Omental fat pad (tissue), 3 donors: ENCODE measurements at regions not wholly inside any gene's neighbourhood (a gene's known extent, or its start where the extent isn't known, plus 50 kb on each side); places are given as distances from the start of the nearest gene placed in this dataset.

Source experiments
- ATAC-seq: fragments of 150-250 bp; one replicate; pipeline ENCODE4 v1.9.1; 2016; ENCODE audit warnings: mild to moderate bottlenecking, moderate library complexity; ENCODE audit not compliant: low FRiP score
- DNase-seq: peaks from one replicate; pipeline ENCODE4 v3.0.0-alpha.2; 2019; ENCODE audit warnings: low spot score
- CTCF ChIP-seq, 3 donors: fragments of 450-650 bp; IDR thresholded peaks; one replicate each; pipeline ENCODE4 v1.5.1; 2016 to 2017; ENCODE audit warnings: antibody characterized with exemption in 3 of 3, mild to moderate bottlenecking in 3 of 3, moderate library complexity in 2 of 3

GRCh38 chr11:80469871-80470270, 1029.0 kb upstream of the TENM4 start:
- ATAC-seq: no peak
- no peak for TF ChIP-seq CTCF (IDR thresholded peaks at IDR 0.05)

GRCh38 chr11:80466570-80466969, 1025.7 kb upstream of the TENM4 start:
- ATAC-seq (no peak), DNase-seq (no peak)
- no peak for TF ChIP-seq CTCF (IDR thresholded peaks at IDR 0.05)

More at GRCh38 chr11:80469871-80470270, 1029.0 kb upstream of the TENM4 start:
- DNase-seq: no peak

- no peak for DNase-seq
- TF ChIP-seq CTCF (IDR thresholded peaks at IDR 0.05): no peak
- ATAC-seq: no peak
Observed at GRCh38 chr11:80462211-80462610, 1021.4 kb upstream of the TENM4 start.

GRCh38 chr11:80458376-80458775, 1017.5 kb upstream of the TENM4 start:
- DNase-seq (no peak), ATAC-seq (no peak)

GRCh38 chr11:80457823-80458222, 1017.0 kb upstream of the TENM4 start:
- TF ChIP-seq CTCF (IDR thresholded peaks at IDR 0.05): no peak
- ATAC-seq (no peak), DNase-seq (no peak)

More at GRCh38 chr11:80458376-80458775, 1017.5 kb upstream of the TENM4 start:
- no peak for TF ChIP-seq CTCF (IDR thresholded peaks at IDR 0.05)

GRCh38 chr11:80455818-80456217, 1015.0 kb upstream of the TENM4 start:
- ATAC-seq (no peak), DNase-seq (no peak)
- no peak for TF ChIP-seq CTCF (IDR thresholded peaks at IDR 0.05)

- no peak for DNase-seq
- ATAC-seq: no peak
- no peak for TF ChIP-seq CTCF (IDR thresholded peaks at IDR 0.05)
Observed at GRCh38 chr11:80451105-80451504, 1010.3 kb upstream of the TENM4 start.
